ENCODE measurements at regions not wholly inside any gene's neighbourhood (a gene's known extent, or its start where the extent isn't known, plus 50 kb on each side); places are given as distances from the start of the nearest gene placed in this dataset.

DNA sequence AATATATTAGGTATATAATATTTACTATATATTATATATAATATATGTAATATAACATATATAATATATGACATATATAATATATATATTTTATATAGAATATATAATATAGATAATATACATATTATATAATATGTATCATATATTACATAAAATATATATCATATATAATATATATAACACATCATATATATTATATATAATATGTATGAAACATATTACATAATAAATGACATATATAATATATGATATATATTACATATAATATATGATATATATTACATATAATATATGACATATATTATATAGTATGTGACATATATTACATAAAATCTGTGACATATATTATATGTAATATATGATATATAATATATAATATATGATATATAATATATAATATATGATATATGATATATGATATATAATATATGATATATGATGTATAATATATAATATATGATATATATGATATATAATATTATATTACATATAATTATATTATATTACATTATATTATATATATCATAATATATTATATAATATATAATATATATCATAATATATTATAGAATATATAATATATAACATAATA, 119.5 kb upstream of the RIMBP3 start:
- DNase-seq: no peak

- peak; percentile 32 to 74 for DNase-seq
Measured at GRCh38 chr22:18730410-18730809, 118.7 kb upstream of the RIMBP3 start.
